ENCODE measurements at regions not wholly inside any gene's neighbourhood (a gene's known extent, or its start where the extent isn't known, plus 50 kb on each side); places are given as distances from the start of the nearest gene placed in this dataset.
"Not testable (repeated sequence)": the region's sequence is repeated elsewhere in the genome, so short reads cannot be mapped to it uniquely, and the experiment has no call there.

DNA sequence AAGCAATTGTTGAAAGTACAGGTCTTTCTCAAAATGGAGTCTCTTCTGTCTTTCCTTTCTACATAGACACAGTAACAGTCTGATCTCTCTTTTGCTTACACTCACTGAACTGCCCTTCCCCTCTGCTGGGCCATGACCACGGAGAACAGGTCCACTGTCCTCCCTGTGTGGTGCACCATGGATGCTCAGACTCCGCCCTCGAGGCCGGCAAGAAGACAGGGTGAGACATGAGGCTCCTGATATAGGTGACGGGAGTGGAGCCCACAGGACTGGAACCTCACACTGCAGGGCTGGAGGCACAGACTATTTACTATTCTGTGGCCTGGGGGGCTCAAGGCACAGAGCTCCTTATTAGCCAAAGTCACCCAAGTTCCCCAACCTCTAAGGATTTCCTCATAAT is 118.1 kb downstream of the ADRA2C start:
- WGBS (ENCODE audit: insufficient coverage) = 33% methylated on average over 1 of the region's 5 CpGs
- H3K27ac ChIP-seq (ENCODE audit: low read length); H3K36me3 ChIP-seq (ENCODE audit: control insufficient read depth, insufficient read depth, low read length); H3K4me3 ChIP-seq (ENCODE audit: low read length); DNase-seq; H3K9me3 ChIP-seq (replicated peaks; ENCODE audit: control insufficient read depth, low read depth, low read length): not testable (repeated sequence)
- H3K4me1 ChIP-seq (ENCODE audit: control insufficient read depth, insufficient read depth, low read length) = peaks cover 10% of the 10 kb centered on the region
- peaks cover 28% of the 10 kb centered on the region for H3K27me3 ChIP-seq (ENCODE audit: control insufficient read depth, insufficient read depth, low read length)

DNA sequence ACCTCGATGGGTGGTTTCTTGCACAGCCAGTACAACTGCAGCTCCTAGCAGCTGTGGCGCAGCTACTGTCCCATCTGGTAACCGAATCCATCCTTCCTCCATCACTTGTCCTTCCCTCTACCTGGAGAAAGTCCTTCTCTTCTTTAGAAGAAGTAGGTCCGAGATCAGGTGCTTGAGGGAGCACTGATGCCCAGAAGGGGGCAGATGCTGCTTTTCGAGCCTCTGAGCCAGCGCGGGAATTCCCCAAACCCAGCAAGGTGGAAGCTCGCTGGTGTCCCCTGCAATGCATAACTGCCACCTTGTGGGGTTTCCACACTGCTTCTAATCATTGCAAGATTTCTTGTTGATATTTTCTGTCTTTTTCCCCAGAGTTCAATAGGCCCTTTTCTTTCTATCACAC is 127.4 kb downstream of the ADRA2C start:
- not testable (repeated sequence) for H3K4me1 ChIP-seq (ENCODE audit: control insufficient read depth, insufficient read depth, low read length); H3K27ac ChIP-seq (ENCODE audit: low read length); H3K36me3 ChIP-seq (ENCODE audit: control insufficient read depth, insufficient read depth, low read length); H3K9me3 ChIP-seq (replicated peaks; ENCODE audit: control insufficient read depth, low read depth, low read length); H3K27me3 ChIP-seq (ENCODE audit: control insufficient read depth, insufficient read depth, low read length); H3K4me3 ChIP-seq (ENCODE audit: low read length); DNase-seq
- WGBS (ENCODE audit: insufficient coverage) = 100% methylated on average over 1 of the region's 8 CpGs

DNA sequence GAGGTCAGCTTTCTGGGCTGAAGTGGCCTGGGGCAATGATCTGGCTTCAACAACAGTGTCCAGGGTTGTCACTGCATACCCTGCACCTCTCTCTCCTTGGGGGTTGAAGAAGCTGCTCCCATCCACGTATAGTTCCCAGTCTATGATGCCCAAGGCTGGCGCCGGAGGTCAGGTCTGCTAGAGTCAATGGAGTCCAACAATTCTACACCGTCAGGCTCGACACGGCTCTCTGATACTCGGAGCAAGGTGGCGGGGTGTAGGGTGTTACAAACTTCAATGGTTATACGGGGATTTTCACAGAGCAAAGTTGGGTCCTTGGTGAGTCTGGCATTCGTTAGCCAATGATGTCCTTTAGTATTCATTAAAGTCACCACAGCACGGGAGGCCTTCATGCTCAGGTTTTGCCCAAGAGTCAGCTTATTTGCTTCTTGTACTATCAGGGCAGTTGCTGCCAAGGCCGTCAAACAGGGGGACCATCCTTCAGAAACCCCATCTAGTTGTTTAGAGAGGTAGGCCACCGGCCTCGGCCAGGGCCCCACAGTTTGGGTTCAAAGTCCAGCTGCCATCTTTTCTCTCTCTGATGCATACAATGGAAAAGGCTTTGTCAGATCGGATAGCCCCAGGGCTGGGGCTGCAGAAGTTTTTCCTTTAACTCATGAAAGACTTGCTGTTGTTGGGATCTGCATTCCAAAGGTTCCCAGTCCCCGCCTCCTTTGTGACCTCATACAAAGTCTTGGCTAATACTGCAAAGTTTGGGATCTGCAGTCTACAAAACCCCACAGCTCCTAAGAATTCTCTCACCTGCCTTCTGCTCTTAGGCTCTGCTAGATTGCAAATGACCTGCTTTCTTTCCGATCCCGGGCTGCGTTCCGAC is 128.1 kb downstream of the ADRA2C start:
- H3K9me3 ChIP-seq (replicated peaks; ENCODE audit: control insufficient read depth, low read depth, low read length); H3K4me3 ChIP-seq (ENCODE audit: low read length); H3K36me3 ChIP-seq (ENCODE audit: control insufficient read depth, insufficient read depth, low read length); DNase-seq; H3K27ac ChIP-seq (ENCODE audit: low read length); H3K4me1 ChIP-seq (ENCODE audit: control insufficient read depth, insufficient read depth, low read length); H3K27me3 ChIP-seq (ENCODE audit: control insufficient read depth, insufficient read depth, low read length): not testable (repeated sequence)
- 86% methylated on average over 11 of the region's 20 CpGs for WGBS (ENCODE audit: insufficient coverage)

DNA sequence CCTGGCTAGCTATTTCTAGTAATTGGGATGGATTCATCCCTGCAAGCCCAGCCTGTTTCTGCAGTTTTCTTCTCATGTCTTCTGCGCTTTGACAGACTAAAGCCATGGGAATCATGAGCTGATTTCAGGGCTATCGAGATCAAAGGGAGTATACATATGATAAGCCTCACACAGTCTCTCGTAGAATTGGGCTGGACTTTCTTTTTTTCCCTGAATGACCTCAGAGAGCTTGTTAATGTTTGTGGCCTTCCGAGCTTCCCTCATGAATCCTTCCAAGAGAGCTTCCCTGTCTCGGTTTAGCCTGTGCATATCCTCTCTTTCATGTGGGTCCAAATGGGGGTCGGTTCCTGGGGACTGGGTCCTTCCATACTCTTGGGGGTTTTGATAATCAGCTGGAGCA is 130.3 kb downstream of the ADRA2C start:
- H3K4me1 ChIP-seq (ENCODE audit: control insufficient read depth, insufficient read depth, low read length) = no peaks in the 10 kb centered on the region
- DNase-seq = no peak
- H3K9me3 ChIP-seq (replicated peaks; ENCODE audit: control insufficient read depth, low read depth, low read length) = no peaks in the 10 kb centered on the region
- H3K27me3 ChIP-seq (ENCODE audit: control insufficient read depth, insufficient read depth, low read length) = peaks cover 4% of the 10 kb centered on the region
- H3K4me3 ChIP-seq (ENCODE audit: low read length) = no peak overlapping the region
- 70% methylated on average over 3 of the region's 6 CpGs for WGBS (ENCODE audit: insufficient coverage)
- H3K27ac ChIP-seq (ENCODE audit: low read length) = no peak overlapping the region
- H3K36me3 ChIP-seq (ENCODE audit: control insufficient read depth, insufficient read depth, low read length) = no peaks in the 10 kb centered on the region

DNA sequence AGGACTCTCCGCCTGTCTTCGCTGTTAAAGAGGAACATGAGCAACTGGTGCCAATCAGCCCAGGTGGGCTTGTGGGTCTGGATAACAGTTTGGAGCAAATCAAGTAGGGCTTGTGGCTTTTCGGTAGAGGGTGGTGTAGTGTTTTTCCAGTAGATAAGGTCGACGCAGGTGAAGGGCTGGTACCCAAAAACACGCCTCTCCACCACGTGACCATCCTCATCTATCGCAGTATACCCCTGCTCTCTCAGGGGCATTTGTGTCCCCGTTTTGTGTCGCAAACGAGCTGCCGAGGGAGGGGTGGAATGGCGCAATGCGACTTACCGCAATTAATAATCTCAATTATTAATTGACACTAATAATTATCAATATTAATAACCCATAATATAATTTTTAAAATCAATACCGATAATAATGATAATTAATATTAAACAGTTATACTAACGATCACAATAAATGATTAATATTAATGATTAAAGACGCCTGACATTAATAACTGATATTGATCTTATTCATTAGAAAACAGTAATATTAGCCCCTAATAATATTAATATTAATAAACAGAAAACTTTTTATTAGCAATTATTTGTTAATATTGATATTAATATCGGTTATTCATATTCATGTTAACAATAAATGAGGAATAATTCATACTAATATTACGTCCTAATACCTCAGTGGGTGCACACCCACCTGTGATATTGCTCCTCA is 130.8 kb downstream of the ADRA2C start:
- not testable (repeated sequence) for H3K4me3 ChIP-seq (ENCODE audit: low read length); DNase-seq; H3K27me3 ChIP-seq (ENCODE audit: control insufficient read depth, insufficient read depth, low read length); H3K4me1 ChIP-seq (ENCODE audit: control insufficient read depth, insufficient read depth, low read length); H3K36me3 ChIP-seq (ENCODE audit: control insufficient read depth, insufficient read depth, low read length); H3K9me3 ChIP-seq (replicated peaks; ENCODE audit: control insufficient read depth, low read depth, low read length); H3K27ac ChIP-seq (ENCODE audit: low read length)
- WGBS (ENCODE audit: insufficient coverage) = 100% methylated on average over 2 of the region's 20 CpGs

DNA sequence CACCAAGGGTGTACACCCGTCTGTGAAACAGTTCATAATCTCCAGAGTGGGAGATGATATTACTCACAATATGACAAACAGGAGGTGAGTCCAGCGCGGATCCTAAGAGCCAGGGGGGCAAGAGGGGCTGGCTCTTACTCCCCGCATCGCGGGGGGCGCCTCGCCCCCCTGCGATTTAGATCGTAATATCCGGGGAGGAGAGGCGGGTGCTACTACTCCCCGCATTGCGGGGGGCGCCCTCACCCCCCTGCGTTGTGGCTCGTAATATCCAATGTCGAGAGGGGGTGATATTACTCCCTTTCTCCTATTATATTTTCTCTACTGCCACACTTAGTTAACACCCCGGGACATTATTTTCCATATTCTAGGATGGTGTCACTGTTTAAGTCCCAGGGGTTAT is 131.9 kb downstream of the ADRA2C start:
- Histone ChIP-seq H3K27ac (ENCODE audit: low read length) (no peak overlapping the region), H3K36me3 (ENCODE audit: control insufficient read depth, insufficient read depth, low read length) (no peaks in the 10 kb centered on the region), H3K9me3 (replicated peaks; ENCODE audit: control insufficient read depth, low read depth, low read length) (no peaks in the 10 kb centered on the region), H3K27me3 (ENCODE audit: control insufficient read depth, insufficient read depth, low read length) (peaks cover 4% of the 10 kb centered on the region), H3K4me1 (ENCODE audit: control insufficient read depth, insufficient read depth, low read length) (no peaks in the 10 kb centered on the region), H3K4me3 (ENCODE audit: low read length) (no peak overlapping the region)
- 80% methylated on average over 9 of the region's 19 CpGs for WGBS (ENCODE audit: insufficient coverage)
- DNase-seq = no peak

DNA sequence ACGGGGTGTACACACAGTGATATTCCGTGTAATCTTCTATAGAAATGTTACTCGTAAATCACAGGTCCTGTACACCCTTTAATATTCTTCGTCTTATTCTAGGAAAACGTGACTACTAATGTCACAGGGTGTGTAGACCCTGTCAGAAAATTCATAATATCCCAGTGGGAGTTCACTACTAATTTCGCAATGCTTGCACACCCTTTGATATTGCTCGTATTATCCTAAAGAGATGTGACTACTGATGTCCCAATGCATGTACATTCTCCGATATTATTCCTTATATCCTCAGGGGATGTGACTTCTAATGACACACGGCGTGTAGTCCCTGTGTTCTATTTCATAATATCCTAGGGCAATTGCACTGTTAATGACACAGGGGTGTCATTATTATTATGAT is 132.7 kb downstream of the ADRA2C start:
- not testable (repeated sequence) for H3K27ac ChIP-seq (ENCODE audit: low read length); H3K27me3 ChIP-seq (ENCODE audit: control insufficient read depth, insufficient read depth, low read length); H3K9me3 ChIP-seq (replicated peaks; ENCODE audit: control insufficient read depth, low read depth, low read length); H3K36me3 ChIP-seq (ENCODE audit: control insufficient read depth, insufficient read depth, low read length); H3K4me3 ChIP-seq (ENCODE audit: low read length); H3K4me1 ChIP-seq (ENCODE audit: control insufficient read depth, insufficient read depth, low read length); DNase-seq
- 83% methylated on average over 3 of the region's 10 CpGs for WGBS (ENCODE audit: insufficient coverage)

DNA sequence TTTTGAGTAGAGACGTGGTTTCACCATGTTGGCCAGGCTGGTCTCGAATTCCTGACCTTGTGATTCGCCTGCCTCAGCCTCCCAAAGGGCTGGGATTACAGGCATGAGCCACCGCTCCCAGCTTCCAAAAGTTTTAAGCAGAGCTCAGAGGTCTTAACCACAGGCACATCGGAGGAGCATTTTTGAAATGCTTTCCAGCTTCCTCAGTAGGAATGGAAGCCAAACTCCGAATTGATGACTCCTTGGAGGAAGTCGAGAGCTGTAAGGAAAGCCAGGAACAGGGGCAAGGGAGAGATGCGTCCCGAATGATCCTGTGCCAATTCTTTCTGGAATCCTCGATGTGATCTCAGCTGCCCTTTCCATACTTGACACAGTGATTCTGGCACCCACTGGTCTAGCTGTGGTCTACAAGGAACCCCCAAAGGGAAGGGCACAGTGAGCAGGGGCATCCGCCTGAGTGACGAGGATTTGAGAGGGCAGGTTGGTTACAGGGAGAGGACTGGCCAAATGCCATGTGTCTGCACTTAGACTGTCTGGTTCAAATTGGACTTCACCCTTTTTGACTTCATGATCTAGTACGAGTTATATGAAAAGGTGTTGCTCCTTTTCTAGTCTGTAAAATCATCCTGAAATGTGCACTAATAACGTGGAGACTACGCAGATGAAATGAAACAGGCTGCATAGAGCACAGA is 138.2 kb downstream of the ADRA2C start:
- not testable (repeated sequence) for H3K36me3 ChIP-seq (ENCODE audit: control insufficient read depth, insufficient read depth, low read length); DNase-seq

DNA sequence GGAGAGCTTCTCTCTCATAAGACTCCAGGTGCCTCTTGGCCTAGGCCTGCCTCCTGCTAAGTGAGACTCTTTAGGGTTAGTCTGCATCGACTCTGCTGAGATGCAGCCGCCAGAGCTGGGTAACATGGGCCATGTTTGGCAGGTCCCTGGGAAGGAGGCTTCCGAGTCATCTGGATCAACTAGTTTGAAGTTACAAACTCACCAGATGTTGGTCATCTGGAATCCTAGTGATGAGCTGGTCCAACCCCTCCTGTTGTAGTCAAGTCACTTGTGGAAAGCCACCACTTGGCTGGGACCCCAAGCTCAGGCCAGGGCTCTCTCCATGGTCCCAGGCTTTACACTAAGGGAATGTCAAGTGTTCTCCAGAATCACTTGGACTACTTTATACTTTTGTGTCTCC is 143.4 kb downstream of the ADRA2C start:
- H3K36me3 ChIP-seq (ENCODE audit: control insufficient read depth, insufficient read depth, low read length); DNase-seq; H3K27ac ChIP-seq (ENCODE audit: low read length); H3K4me1 ChIP-seq (ENCODE audit: control insufficient read depth, insufficient read depth, low read length); H3K9me3 ChIP-seq (replicated peaks; ENCODE audit: control insufficient read depth, low read depth, low read length); H3K27me3 ChIP-seq (ENCODE audit: control insufficient read depth, insufficient read depth, low read length); H3K4me3 ChIP-seq (ENCODE audit: low read length): not testable (repeated sequence)
- 81% methylated on average over 3 of the region's 3 CpGs for WGBS (ENCODE audit: insufficient coverage)

More for the DNA sequence above, 138.2 kb downstream of the ADRA2C start:
- H3K27me3 ChIP-seq (ENCODE audit: control insufficient read depth, insufficient read depth, low read length); H3K9me3 ChIP-seq (replicated peaks; ENCODE audit: control insufficient read depth, low read depth, low read length); H3K4me3 ChIP-seq (ENCODE audit: low read length); H3K27ac ChIP-seq (ENCODE audit: low read length); H3K4me1 ChIP-seq (ENCODE audit: control insufficient read depth, insufficient read depth, low read length): not testable (repeated sequence)
- WGBS (ENCODE audit: insufficient coverage) = 23% methylated on average over 4 of the region's 15 CpGs

All from muscle of leg (tissue), 3 donors.